ENCODE measurements at regions not wholly inside any gene's neighbourhood (a gene's known extent, or its start where the extent isn't known, plus 50 kb on each side); places are given as distances from the start of the nearest gene placed in this dataset.

DNA sequence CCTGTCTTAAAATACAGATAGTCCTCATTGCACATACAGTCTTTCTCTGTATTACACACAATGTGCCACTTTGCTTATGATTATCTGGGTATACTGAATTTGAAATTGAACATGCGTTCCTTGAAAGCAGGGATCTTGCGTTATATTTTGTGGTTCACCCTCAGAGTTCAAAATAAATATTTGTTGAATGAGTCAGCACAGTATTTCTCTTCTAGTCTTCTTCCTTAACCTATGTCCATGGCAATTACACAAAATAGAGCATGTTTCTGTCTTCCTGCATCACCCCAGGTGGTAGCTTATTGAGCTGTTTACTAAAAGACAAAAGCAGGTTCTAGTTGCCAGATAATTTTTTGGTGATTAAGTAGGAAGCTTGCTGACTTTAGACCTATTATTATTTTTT is 272.9 kb upstream of the FERMT1 start:
- no peaks in the 10 kb centered on the region for H3K4me1 ChIP-seq (ENCODE audit: control insufficient read depth, insufficient read depth, low read length)
- ChIA-PET CTCF (interaction anchor here (2.6 kb wide), 1 partner anchor 14 kb away, joined by 10 read pairs; no protein-coding TSS in a partner anchor), POLR2A (no interaction called here)
- H3K27ac ChIP-seq (ENCODE audit: extremely low read depth, low read depth, low read length), result no peak overlapping the region
- no peaks in the 10 kb centered on the region for H3K9me3 ChIP-seq (ENCODE audit: control insufficient read depth, insufficient read depth, low read depth, low read length)
- TF ChIP-seq ZNF624 (tag by site-specific recombination; IDR thresholded peaks at IDR 0.05) (no peak), ZNF138 (tag by site-specific recombination; IDR thresholded peaks at IDR 0.05; ENCODE audit: borderline replicate concordance) (no peak), ZFP3 (tag by site-specific recombination; IDR thresholded peaks at IDR 0.05; ENCODE audit: low read depth) (no peak), ZNF510 (tag by site-specific recombination; IDR thresholded peaks at IDR 0.05; ENCODE audit: insufficient replicate concordance) (no peak), ZNF155 (tag by site-specific recombination; IDR thresholded peaks at IDR 0.05) (no peak), YY2 (tag by site-specific recombination; IDR thresholded peaks at IDR 0.05) (no peak), MYNN (tag by site-specific recombination; IDR thresholded peaks at IDR 0.05; ENCODE audit: borderline replicate concordance) (no peak)
- H3K36me3 ChIP-seq (ENCODE audit: control insufficient read depth in 2 of 2, insufficient read depth in 1 of 2, low read length in 2 of 2), result no peaks in the 10 kb centered on the region
- H3K4me3 ChIP-seq (ENCODE audit: low read depth, low read length), result no peak overlapping the region

- Histone ChIP-seq H3K4me1 (ENCODE audit: control insufficient read depth, insufficient read depth, low read length) (no peaks in the 10 kb centered on the region), H3K27ac (ENCODE audit: extremely low read depth, low read depth, low read length) (no peak overlapping the region), H3K9me3 (ENCODE audit: control insufficient read depth, insufficient read depth, low read depth, low read length) (no peaks in the 10 kb centered on the region), H3K4me3 (ENCODE audit: low read depth, low read length) (no peak overlapping the region), H3K36me3 (ENCODE audit: control insufficient read depth in 2 of 2, insufficient read depth in 1 of 2, low read length in 2 of 2) (no peaks in the 10 kb centered on the region)
- TF ChIP-seq ELK4 (IDR thresholded peaks at IDR 0.05; ENCODE audit: borderline replicate concordance, low read depth, low read length), result no peak
- TF ChIP-seq ZNF146 (tag by site-specific recombination; IDR thresholded peaks at IDR 0.05), result no peak
- TF ChIP-seq HOXA7 (CRISPR knock-in tag; IDR thresholded peaks at IDR 0.05; ENCODE audit: borderline replicate concordance), result no peak
- no peak for TF ChIP-seq ZSCAN16 (tag by site-specific recombination; IDR thresholded peaks at IDR 0.05)
- CTCF ChIA-PET, result no interaction called here
- POLR2A ChIA-PET, result no interaction called here
Observed at GRCh38 chr20:6388671-6389197, 265.9 kb upstream of the FERMT1 start.

- Histone ChIP-seq H3K9me3 (ENCODE audit: control insufficient read depth, insufficient read depth, low read depth, low read length) (no peaks in the 10 kb centered on the region), H3K4me3 (ENCODE audit: low read depth, low read length) (no peak overlapping the region), H3K36me3 (ENCODE audit: control insufficient read depth in 2 of 2, insufficient read depth in 1 of 2, low read length in 2 of 2) (no peaks in the 10 kb centered on the region), H3K27ac (ENCODE audit: extremely low read depth, low read depth, low read length) (no peak overlapping the region), H3K4me1 (ENCODE audit: control insufficient read depth, insufficient read depth, low read length) (no peaks in the 10 kb centered on the region)
- no peak for TF ChIP-seq ZNF274 (IDR thresholded peaks at IDR 0.05; ENCODE audit: low read length)
- TF ChIP-seq ZNF274 (tag by site-specific recombination; IDR thresholded peaks at IDR 0.05; ENCODE audit: borderline replicate concordance), result no peak
- no peak for TF ChIP-seq ELK4 (IDR thresholded peaks at IDR 0.05; ENCODE audit: borderline replicate concordance, low read depth, low read length)
- no peak for TF ChIP-seq ZNF600 (tag by site-specific recombination; IDR thresholded peaks at IDR 0.05)
- no peak for TF ChIP-seq ZNF837 (tag by site-specific recombination; IDR thresholded peaks at IDR 0.05)
- no peak for TF ChIP-seq ZNF132 (tag by site-specific recombination; IDR thresholded peaks at IDR 0.05; ENCODE audit: borderline replicate concordance)
- no peak for TF ChIP-seq OSR2 (tag by site-specific recombination; IDR thresholded peaks at IDR 0.05)
- TF ChIP-seq ZNF416 (tag by site-specific recombination; IDR thresholded peaks at IDR 0.05), result no peak
- POLR2A ChIA-PET, result no interaction called here
- CTCF ChIA-PET, result no interaction called here
Observed at GRCh38 chr20:6384956-6385486, 262.2 kb upstream of the FERMT1 start.
